H9 (cell line): ENCODE measurements at regions not wholly inside any gene's neighbourhood (a gene's known extent, or its start where the extent isn't known, plus 50 kb on each side); places are given as distances from the start of the nearest gene placed in this dataset.

Experiments
- DNase-seq: peaks from one replicate; pipeline ENCODE4 v3.0.0-alpha.2; 2017
- H2AFZ ChIP-seq: one replicate; pipeline ENCODE4 v1.6.1; 2013; ENCODE audit warnings: mild to moderate bottlenecking, low read length, control low read depth, moderate library complexity
- H2AK5ac ChIP-seq: 2 replicates; pipeline ENCODE4 v1.6.1; 2013; ENCODE audit warnings: low read length, control low read depth, mixed read lengths; ENCODE audit not compliant: insufficient read length
- H2BK120ac ChIP-seq: one replicate; pipeline ENCODE4 v1.6.1; 2013; ENCODE audit warnings: low read depth, mild to moderate bottlenecking, low read length, control low read depth, inconsistent platforms; ENCODE audit not compliant: poor library complexity, severe bottlenecking
- H2BK12ac ChIP-seq: 2 replicates; pipeline ENCODE4 v1.6.1; 2013; ENCODE audit warnings: low read length, control low read depth, mixed read lengths, low read depth; ENCODE audit not compliant: insufficient read length
- H2BK15ac ChIP-seq: 2 replicates; pipeline ENCODE4 v1.6.1; 2013; ENCODE audit warnings: low read depth, low read length, control low read depth
- H2BK20ac ChIP-seq: one replicate; pipeline ENCODE4 v1.6.1; 2013; ENCODE audit warnings: low read depth, mild to moderate bottlenecking, low read length, control low read depth, inconsistent platforms; ENCODE audit not compliant: poor library complexity, severe bottlenecking
- H2BK5ac ChIP-seq: 2 replicates; pipeline ENCODE4 v1.6.1; 2013; ENCODE audit warnings: low read length, control low read depth, mixed read lengths; ENCODE audit not compliant: insufficient read length
- H3K14ac ChIP-seq: 2 replicates; pipeline ENCODE4 v1.6.1; 2013; ENCODE audit warnings: low read length, control low read depth; ENCODE audit not compliant: insufficient read depth
- H3K18ac ChIP-seq: 2 replicates; pipeline ENCODE4 v1.6.1; 2013; ENCODE audit warnings: low read depth, mild to moderate bottlenecking, mixed read lengths, low read length, control low read depth; ENCODE audit not compliant: insufficient read length
- H3K23ac ChIP-seq: 2 replicates; pipeline ENCODE4 v1.6.1; 2013; ENCODE audit warnings: low read length, control low read depth, mixed read lengths, low read depth; ENCODE audit not compliant: insufficient read length
- H3K23me2 ChIP-seq: 2 replicates; pipeline ENCODE4 v1.6.1; 2013; ENCODE audit warnings: low read depth, mild to moderate bottlenecking, mixed read lengths, low read length, control low read depth; ENCODE audit not compliant: insufficient read length, poor library complexity, severe bottlenecking
- H3K27ac ChIP-seq: 2 replicates; pipeline ENCODE4 v1.5.1; 2013; ENCODE audit warnings: low read length, control low read depth, mixed read lengths, low read depth; ENCODE audit not compliant: insufficient read length
- H3K27me3 ChIP-seq: 2 replicates; pipeline ENCODE4 v1.6.1; 2013; ENCODE audit warnings: low read length, control low read depth, inconsistent platforms; ENCODE audit not compliant: insufficient read depth
- H3K4ac ChIP-seq: 2 replicates; pipeline ENCODE4 v1.6.1; 2013; ENCODE audit warnings: low read depth, mild to moderate bottlenecking, control low read depth, inconsistent platforms, low read length, moderate library complexity
- H3K4me1 ChIP-seq: 2 replicates; pipeline ENCODE4 v1.6.1; 2013; ENCODE audit warnings: low read length, control low read depth, inconsistent platforms; ENCODE audit not compliant: insufficient read depth
- H3K4me2 ChIP-seq: 2 replicates; pipeline ENCODE4 v1.6.1; 2013; ENCODE audit warnings: low read length, control low read depth, mixed read lengths; ENCODE audit not compliant: insufficient read length, insufficient read depth
- H3K56ac ChIP-seq: 2 replicates; pipeline ENCODE4 v1.6.1; 2013; ENCODE audit warnings: low read depth, mild to moderate bottlenecking, mixed read lengths, low read length, control low read depth; ENCODE audit not compliant: insufficient read length
- H3K79me1 ChIP-seq: 2 replicates; pipeline ENCODE4 v1.6.1; 2013; ENCODE audit warnings: low read depth, mild to moderate bottlenecking, moderate library complexity, low read length, control low read depth, inconsistent platforms; ENCODE audit not compliant: insufficient read depth, poor library complexity, severe bottlenecking
- H3K79me2 ChIP-seq: 2 replicates; pipeline ENCODE4 v1.6.1; 2013; ENCODE audit warnings: low read length, control low read depth, inconsistent platforms; ENCODE audit not compliant: insufficient read depth
- H3K9ac ChIP-seq: 2 replicates; pipeline ENCODE4 v1.6.1; 2013; ENCODE audit warnings: low read length, control low read depth, mixed read lengths; ENCODE audit not compliant: insufficient read length; ENCODE audit errors: extremely low read depth
- H3K9me3 ChIP-seq: one replicate; pipeline ENCODE4 v1.6.1; 2013; ENCODE audit warnings: low read depth, low read length, inconsistent platforms; ENCODE audit not compliant: control insufficient read depth
- H3T11ph ChIP-seq: one replicate; pipeline ENCODE4 v1.6.1; 2013; ENCODE audit warnings: mild to moderate bottlenecking, low read length, control low read depth, inconsistent platforms
- H4K20me1 ChIP-seq: one replicate; pipeline ENCODE4 v1.6.1; 2013; ENCODE audit not compliant: control insufficient read depth, insufficient read length, insufficient read depth
- H4K5ac ChIP-seq: 2 replicates; pipeline ENCODE4 v1.6.1; 2013; ENCODE audit warnings: low read depth, mild to moderate bottlenecking, mixed read lengths, low read length, control low read depth; ENCODE audit not compliant: insufficient read length
- H4K8ac ChIP-seq: replicated peaks from 2 replicates; pipeline ENCODE4 v1.6.1; 2013; ENCODE audit warnings: low read length, control low read depth, mixed read lengths, low read depth; ENCODE audit not compliant: insufficient read length
- H4K91ac ChIP-seq: 2 replicates; pipeline ENCODE4 v1.6.1; 2013; ENCODE audit warnings: low read depth, mild to moderate bottlenecking, moderate library complexity, mixed read lengths, low read length, control low read depth; ENCODE audit not compliant: insufficient read length
- H3K27ac Mint-ChIP-seq, 3 experiments: 2 replicates in 2 of 3; 3 replicates in 1 of 3; pipeline ENCODE4 v1.8.0; 2020 to 2021; ENCODE audit warnings: mixed read lengths in 3 of 3, mild to moderate bottlenecking in 1 of 3, moderate library complexity in 1 of 3
- H3K27me3 Mint-ChIP-seq: 2 replicates; pipeline ENCODE4 v1.8.0; 2021; ENCODE audit warnings: low read depth, mild to moderate bottlenecking, moderate library complexity, mixed read lengths
- H3K36me3 Mint-ChIP-seq, 3 experiments: 2 replicates in 2 of 3; 3 replicates in 1 of 3; pipeline ENCODE4 v1.8.0; 2020 to 2021; ENCODE audit warnings: low read depth in 3 of 3, mixed read lengths in 3 of 3; ENCODE audit not compliant: insufficient read depth in 1 of 3
- H3K4me1 Mint-ChIP-seq, 2 experiments: 2 replicates each; pipeline ENCODE4 v1.8.0; 2020; ENCODE audit warnings: mixed read lengths in 2 of 2
- H3K4me3 Mint-ChIP-seq, 2 experiments: 2 replicates in 1 of 2; 3 replicates in 1 of 2; pipeline ENCODE4 v1.8.0; 2020 to 2021; ENCODE audit warnings: mild to moderate bottlenecking in 2 of 2, mixed read lengths in 2 of 2, moderate library complexity in 1 of 2
- H3K9me3 Mint-ChIP-seq, 2 experiments: 2 replicates in 1 of 2; 3 replicates in 1 of 2; pipeline ENCODE4 v1.8.0; 2020; ENCODE audit warnings: mild to moderate bottlenecking in 2 of 2, mixed read lengths in 2 of 2, moderate library complexity in 1 of 2
- TF ChIP-seq, protein P1 (sequence below): fragments of 200-600 bp; sonication (generic); conservative IDR thresholded peaks from 3 replicates; pipeline ENCODE4 v1.8.0; 2021; ENCODE audit warnings: antibody characterized with exemption, mild to moderate bottlenecking

DNA sequence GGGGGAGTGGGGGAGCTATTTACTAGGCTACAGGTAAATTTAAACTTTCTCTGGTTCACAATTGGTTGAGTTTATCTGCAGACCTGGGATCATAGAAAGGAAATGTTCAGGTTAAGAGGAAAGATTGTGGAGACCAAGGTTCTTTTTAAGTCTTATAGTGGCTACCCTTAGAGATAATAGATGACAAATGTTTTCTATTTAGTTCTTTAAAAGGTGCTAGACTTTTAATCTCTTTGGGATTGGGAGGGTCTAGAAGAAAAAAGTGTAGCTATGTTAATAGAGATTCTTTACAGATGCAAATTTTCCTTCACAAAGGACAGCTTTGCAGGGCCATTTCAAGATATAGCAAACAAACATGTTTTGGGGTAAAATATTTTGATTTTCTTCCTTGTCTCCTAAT lies 76.0 kb downstream of the TEX13C start:
- H2BK20ac ChIP-seq: no peak overlapping the region
- H3K4me2 ChIP-seq: peak overlapping the region; percentile 74
- H3K4ac ChIP-seq: no peak overlapping the region
- H4K8ac ChIP-seq: no peak overlapping the region
- H4K5ac ChIP-seq: no peak overlapping the region
- H3K36me3 Mint-ChIP-seq: peaks cover 34 to 39% (median 34%) of the 10 kb centered on the region in 3 experiments
- H3K27ac ChIP-seq: peak overlapping the region; percentile 98
- peaks cover under 1% of the 10 kb centered on the region; the same call in 1 of the 2 replicates for H3K79me2 ChIP-seq
- H3T11ph ChIP-seq: no peak overlapping the region
- no peak overlapping the region for H2BK15ac ChIP-seq
- H4K20me1 ChIP-seq: no peaks in the 10 kb centered on the region
- no peak overlapping the region for H3K23ac ChIP-seq
- no peak overlapping the region for H3K18ac ChIP-seq
- H2BK120ac ChIP-seq: no peak overlapping the region
- H3K14ac ChIP-seq: no peak overlapping the region
- no peak overlapping the region for H2AFZ ChIP-seq
- H2BK5ac ChIP-seq: no peak overlapping the region
- no peaks in the 10 kb centered on the region for H3K27me3 ChIP-seq
- H2AK5ac ChIP-seq: no peak overlapping the region
- no peak overlapping the region for H2BK12ac ChIP-seq
- no peaks in the 10 kb centered on the region for H3K4me1 ChIP-seq
- peaks cover 46 to 54% of the 10 kb centered on the region in 2 experiments for H3K4me1 Mint-ChIP-seq
- peak overlapping the region; percentile 95 to 96 for H3K4me3 Mint-ChIP-seq
- no peak overlapping the region for H4K91ac ChIP-seq
- H3K56ac ChIP-seq: no peak overlapping the region
- H3K9ac ChIP-seq: peak overlapping the region; percentile 23
- no peaks in the 10 kb centered on the region for H3K23me2 ChIP-seq
- H3K79me1 ChIP-seq: peaks cover 3% of the 10 kb centered on the region
- H3K27ac Mint-ChIP-seq: peak overlapping the region; percentile 95 to 99 (median 97); a peak in 6 of 7 replicates
- TF ChIP-seq, protein P1, sequence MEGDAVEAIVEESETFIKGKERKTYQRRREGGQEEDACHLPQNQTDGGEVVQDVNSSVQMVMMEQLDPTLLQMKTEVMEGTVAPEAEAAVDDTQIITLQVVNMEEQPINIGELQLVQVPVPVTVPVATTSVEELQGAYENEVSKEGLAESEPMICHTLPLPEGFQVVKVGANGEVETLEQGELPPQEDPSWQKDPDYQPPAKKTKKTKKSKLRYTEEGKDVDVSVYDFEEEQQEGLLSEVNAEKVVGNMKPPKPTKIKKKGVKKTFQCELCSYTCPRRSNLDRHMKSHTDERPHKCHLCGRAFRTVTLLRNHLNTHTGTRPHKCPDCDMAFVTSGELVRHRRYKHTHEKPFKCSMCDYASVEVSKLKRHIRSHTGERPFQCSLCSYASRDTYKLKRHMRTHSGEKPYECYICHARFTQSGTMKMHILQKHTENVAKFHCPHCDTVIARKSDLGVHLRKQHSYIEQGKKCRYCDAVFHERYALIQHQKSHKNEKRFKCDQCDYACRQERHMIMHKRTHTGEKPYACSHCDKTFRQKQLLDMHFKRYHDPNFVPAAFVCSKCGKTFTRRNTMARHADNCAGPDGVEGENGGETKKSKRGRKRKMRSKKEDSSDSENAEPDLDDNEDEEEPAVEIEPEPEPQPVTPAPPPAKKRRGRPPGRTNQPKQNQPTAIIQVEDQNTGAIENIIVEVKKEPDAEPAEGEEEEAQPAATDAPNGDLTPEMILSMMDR: no peak
- DNase-seq: no peak
- H3K9me3 ChIP-seq: no peaks in the 10 kb centered on the region
- H3K27me3 Mint-ChIP-seq: no peaks in the 10 kb centered on the region; the same call in 1 of the 2 replicates
- H3K9me3 Mint-ChIP-seq: peaks cover 5 to 26% of the 10 kb centered on the region in 2 experiments
